HG03060 (cell line): ENCODE measurements at regions not wholly inside any gene's neighbourhood (a gene's known extent, or its start where the extent isn't known, plus 50 kb on each side); places are given as distances from the start of the nearest gene placed in this dataset.

ENCODE experiments used
- ATAC-seq: cut with Tn5 transposase; IDR thresholded peaks from one replicate; pipeline ENCODE4 v1.9.1; 2021; ENCODE audit warnings: low read depth, moderate number of reproducible peaks; ENCODE audit not compliant: unreplicated experiment

GRCh38 chr6:113450061-113450465 is 407.1 kb upstream of the MARCKS start:
- no peak for ATAC-seq

DNA sequence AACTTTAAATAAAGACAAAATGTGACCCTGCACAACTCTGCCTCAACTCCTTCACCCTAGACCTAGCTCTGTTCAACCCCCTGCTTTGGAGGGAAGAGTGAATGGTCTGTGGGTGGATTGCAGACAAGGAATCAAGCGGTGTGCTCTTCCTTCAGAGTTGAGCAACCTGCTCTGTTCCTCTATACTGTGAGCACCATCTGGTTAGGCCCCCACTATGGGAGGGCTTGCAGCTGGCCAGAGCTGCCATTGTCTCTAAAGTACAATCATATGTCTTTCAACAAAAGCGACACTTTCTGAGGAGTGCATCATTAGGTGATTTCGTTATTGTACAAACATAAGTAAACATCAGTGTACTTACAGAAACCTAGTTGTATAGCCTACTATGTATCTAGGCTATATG is 406.1 kb upstream of the MARCKS start:
- no peak for ATAC-seq

DNA sequence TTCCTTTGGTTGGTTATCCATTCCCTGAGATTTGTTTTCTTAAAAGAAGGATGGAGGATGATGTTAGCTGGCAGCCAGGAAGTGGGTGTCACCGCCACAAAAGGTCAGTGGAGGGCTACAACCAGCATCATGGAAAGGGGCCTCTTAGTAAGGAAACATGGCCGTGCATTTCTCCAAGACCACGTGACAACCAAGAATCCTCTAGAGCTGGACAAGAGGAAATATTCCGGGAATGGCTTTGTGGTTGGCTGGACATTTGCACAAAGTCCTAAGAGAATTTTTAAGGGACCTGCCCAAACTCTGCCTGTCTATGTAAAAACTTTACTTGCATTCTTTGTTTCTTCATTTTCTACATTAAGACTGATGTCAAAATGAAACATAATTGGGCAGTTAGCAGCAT is 399.9 kb upstream of the MARCKS start:
- ATAC-seq: no peak

DNA sequence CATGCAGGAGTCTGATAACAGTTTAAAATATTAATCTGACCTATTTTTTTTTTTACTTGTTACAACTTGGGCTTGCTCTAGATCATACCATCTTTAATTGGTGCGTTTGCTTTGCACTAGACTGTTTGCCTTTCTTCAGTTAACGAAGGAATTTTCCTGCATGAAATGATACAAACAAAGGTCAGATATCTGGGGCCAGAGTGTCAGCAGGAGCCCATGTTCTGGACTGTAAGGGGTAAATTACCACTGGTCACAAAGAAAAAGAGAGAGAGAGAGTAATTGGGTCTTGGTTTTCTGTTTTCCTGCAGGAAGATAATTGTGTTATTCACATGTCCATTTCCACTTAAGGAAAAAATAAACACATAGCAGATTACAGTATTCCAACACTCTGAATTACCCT is 399.4 kb upstream of the MARCKS start:
- ATAC-seq: no peak

- ATAC-seq: no peak
Measured at GRCh38 chr6:113458368-113459010, 398.7 kb upstream of the MARCKS start.

- no peak for ATAC-seq
Measured at GRCh38 chr6:113461153-113461932, 395.8 kb upstream of the MARCKS start.

- ATAC-seq: no peak
Measured at GRCh38 chr6:113464536-113464935, 392.6 kb upstream of the MARCKS start.

GRCh38 chr6:113464960-113465359 is 392.2 kb upstream of the MARCKS start:
- no peak for ATAC-seq

DNA sequence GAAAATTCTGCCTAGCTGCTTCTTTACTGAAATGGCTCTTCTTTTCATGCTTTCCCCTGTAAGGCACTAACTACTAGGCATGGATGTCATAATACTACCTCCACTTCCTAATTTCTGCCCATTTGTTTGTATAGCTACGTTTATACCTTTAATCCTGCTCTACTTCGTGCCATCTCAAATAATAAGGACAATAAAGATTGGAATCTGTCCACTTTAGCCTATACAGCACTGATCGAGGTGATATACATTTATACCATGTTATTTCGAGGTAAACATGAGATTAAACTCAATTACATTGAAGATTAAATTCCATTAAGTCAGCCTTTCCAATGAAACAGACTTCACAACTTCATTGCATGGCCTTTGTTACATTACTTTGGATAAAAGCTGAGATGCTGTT is 390.6 kb upstream of the MARCKS start:
- ATAC-seq: no peak

DNA sequence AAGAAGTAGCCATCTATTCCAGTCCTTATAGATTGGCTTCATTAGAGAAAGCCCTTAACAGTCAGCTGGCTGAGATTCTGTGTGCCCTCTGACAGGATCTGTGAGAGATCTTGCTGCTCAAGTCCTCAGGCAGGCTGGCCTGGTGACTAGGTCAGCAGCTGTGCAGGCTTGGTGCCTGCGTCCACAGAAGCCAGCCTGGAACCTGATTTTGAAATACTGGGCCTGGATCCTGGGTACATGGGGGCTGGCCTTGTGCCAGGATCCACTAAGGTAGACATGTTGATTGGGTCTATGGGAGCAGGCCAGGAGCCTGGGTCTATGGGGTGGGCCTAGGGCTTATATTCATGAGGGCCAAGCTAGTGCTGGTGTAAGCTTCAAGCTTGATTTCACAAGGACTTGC is 381.8 kb upstream of the MARCKS start:
- ATAC-seq: no peak

DNA sequence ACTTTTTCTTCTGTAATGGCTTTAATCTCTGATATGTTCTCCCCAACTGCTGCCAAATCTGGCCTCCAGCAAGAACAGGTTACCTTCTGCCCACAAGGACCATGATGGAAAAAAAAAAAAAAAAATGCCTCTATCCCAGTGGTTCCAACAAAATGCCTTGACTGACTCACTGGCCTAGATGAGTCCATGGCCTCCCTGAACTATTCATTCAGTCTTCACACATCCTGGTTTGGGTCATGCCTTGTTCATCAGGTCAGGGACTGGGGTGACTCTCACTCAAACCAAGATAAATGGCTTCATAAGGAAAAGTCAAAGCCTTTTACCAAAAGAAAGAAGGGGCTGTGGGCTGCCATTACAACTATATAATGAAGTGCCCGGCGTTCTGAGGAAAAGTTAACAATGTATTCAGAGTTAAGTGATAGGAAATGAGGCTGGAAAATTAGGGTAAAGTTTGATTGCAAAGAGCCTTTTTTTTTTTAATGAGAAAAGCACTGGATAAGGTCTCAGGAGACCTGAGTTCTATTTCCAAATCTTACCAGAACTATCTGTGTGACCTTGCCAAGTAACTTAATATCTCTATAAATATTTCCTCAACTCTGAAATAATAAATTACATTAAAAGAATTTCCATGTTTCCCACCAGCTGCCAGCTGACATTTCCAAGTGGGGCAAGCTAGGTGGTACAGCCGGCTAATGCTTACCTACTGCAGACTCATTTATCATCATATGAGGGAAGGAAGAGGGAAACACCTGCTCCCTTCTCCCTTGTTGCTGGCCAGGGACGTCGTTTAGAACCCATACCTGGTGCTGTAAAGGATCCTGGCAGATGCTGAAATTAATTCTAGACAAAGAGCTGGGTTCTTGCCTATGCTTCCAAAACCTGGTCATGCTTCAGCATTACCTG is 380.0 kb upstream of the MARCKS start:
- no peak for ATAC-seq

GRCh38 chr6:113480616-113481015 is 376.5 kb upstream of the MARCKS start:
- no peak for ATAC-seq

GRCh38 chr6:113481458-113481857 is 375.7 kb upstream of the MARCKS start:
- ATAC-seq: no peak

- no peak for ATAC-seq
Measured at GRCh38 chr6:113481910-113482309, 375.2 kb upstream of the MARCKS start.

GRCh38 chr6:113482771-113483170 is 374.4 kb upstream of the MARCKS start:
- ATAC-seq: no peak

DNA sequence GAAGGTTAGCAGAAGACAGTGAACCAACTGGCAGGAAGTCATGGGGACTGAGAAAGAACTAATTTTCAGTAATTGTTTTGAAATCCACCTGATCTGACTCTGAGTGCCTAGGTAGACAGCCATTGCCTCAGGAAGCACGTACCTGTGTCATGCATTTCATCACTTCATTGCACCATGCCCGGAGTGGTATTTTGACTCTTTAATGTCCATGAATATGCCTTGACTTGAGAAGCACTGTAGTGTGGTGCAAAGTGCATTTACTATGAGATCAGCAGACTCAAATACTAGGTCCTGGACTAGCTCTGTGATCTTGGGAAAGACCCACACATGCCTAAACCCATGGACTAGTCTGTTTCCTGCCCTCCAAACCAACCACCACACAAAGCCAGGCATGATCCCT is 370.9 kb upstream of the MARCKS start:
- ATAC-seq: no peak

DNA sequence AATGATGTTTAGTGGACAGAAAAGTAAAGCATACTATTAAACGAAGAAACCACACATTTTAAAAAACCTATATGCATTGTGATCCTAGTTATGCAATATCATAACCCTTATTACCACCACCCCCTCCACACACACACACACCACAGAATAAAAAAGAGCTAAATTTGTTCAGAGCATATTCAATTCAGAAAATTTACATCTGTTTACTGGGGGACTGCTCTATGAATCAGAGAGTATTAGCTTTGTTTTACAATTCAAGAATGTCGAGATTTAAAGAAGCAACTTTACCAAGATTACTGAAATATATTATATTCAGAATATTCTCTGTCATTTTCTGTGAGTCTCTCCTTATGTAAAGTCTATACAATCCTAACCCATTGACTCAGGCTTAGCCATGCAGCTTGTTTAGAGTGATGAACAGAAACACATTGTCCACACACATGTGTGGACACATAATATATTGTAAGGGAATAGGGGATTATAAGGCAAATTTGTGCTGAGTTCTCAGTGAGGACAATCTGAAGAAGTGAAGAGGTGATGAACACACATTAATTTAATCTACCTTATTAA is 369.6 kb upstream of the MARCKS start:
- no peak for ATAC-seq

- ATAC-seq: no peak
Measured at GRCh38 chr6:113488061-113488460, 369.1 kb upstream of the MARCKS start.

GRCh38 chr6:113488812-113489685 is 368.1 kb upstream of the MARCKS start:
- no peak for ATAC-seq
